22Rv1 (cell line): ENCODE measurements at regions not wholly inside any gene's neighbourhood (a gene's known extent, or its start where the extent isn't known, plus 50 kb on each side); places are given as distances from the start of the nearest gene placed in this dataset.
"Not testable (repeated sequence)": the region's sequence is repeated elsewhere in the genome, so short reads cannot be mapped to it uniquely, and the experiment has no call there.

Experiments used
- ZFX ChIP-seq: fragments of 450-650 bp; IDR thresholded peaks from 2 replicates; pipeline ENCODE4 v1.6.1; 2017; ENCODE audit warnings: antibody characterized with exemption, borderline replicate concordance
- TF ChIP-seq, protein P1 (sequence below): fragments of 450-650 bp; IDR thresholded peaks from 2 replicates; pipeline ENCODE4 v1.5.1; 2017; ENCODE audit warnings: mild to moderate bottlenecking

DNA sequence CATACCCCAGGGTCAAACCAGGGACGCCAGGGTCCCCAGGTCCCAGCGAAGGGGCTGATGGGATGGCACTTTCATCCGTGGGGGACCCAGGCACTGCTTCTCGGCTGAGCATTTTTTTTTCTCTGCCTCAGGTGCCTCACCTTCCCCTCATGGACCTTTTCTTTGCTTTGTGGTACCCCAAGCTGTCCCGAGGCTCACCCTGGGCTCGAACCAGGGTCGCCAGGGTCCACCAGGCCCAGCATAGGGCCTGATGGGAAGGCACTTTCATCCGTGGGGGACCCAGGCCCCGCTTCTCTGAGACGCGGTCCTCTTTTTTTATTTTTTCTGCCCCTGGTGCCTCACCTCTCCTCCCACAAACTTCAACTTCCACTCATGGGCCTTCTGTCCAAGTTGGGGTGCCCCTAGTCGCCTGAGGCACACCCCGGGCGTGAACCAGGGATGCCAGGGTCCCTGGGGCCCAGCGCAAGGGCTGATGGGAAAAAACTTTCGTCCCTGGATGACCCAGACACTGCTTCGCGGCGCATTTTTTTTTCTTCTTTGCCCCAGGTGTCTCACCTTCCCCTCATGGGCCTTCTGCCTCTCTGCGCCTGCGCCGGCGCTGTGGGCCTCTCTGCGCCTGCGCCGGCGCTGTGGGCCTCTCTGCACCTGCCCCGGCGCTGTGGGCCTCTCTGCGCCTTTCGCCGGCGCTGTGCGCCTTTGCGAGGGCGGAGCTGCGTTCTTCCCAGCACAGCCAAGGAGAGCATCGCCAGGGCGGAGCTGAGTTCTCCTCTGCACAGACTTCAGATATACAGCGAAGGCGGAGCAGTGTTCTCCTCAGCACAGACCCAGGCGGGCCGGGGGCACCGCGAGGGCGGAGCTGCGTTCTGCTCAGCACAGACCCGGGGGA is 533.3 kb downstream of the CWH43 start:
- TF ChIP-seq, protein P1, sequence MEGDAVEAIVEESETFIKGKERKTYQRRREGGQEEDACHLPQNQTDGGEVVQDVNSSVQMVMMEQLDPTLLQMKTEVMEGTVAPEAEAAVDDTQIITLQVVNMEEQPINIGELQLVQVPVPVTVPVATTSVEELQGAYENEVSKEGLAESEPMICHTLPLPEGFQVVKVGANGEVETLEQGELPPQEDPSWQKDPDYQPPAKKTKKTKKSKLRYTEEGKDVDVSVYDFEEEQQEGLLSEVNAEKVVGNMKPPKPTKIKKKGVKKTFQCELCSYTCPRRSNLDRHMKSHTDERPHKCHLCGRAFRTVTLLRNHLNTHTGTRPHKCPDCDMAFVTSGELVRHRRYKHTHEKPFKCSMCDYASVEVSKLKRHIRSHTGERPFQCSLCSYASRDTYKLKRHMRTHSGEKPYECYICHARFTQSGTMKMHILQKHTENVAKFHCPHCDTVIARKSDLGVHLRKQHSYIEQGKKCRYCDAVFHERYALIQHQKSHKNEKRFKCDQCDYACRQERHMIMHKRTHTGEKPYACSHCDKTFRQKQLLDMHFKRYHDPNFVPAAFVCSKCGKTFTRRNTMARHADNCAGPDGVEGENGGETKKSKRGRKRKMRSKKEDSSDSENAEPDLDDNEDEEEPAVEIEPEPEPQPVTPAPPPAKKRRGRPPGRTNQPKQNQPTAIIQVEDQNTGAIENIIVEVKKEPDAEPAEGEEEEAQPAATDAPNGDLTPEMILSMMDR, result not testable (repeated sequence)
- TF ChIP-seq ZFX, result not testable (repeated sequence)
